A673 (cell line): ENCODE measurements at regions not wholly inside any gene's neighbourhood (a gene's known extent, or its start where the extent isn't known, plus 50 kb on each side); places are given as distances from the start of the nearest gene placed in this dataset.

Experiments used
- EZH2 ChIP-seq: fragments of 200-600 bp; sonication (generic); IDR thresholded peaks from 2 replicates; pipeline ENCODE4 v1.6.1; 2017; ENCODE audit warnings: borderline replicate concordance, low read depth, mild to moderate bottlenecking, mixed read lengths, antibody characterized with exemption, low read length; ENCODE audit not compliant: poor library complexity, severe bottlenecking
- TF ChIP-seq, protein P1 (sequence below): fragments of 300-800, 200-600 bp; sonication (generic); conservative IDR thresholded peaks from 2 replicates; pipeline ENCODE4 v1.5.1; 2017; ENCODE audit warnings: low read depth, mild to moderate bottlenecking, antibody characterized with exemption, low read length, moderate library complexity, mixed read lengths

DNA sequence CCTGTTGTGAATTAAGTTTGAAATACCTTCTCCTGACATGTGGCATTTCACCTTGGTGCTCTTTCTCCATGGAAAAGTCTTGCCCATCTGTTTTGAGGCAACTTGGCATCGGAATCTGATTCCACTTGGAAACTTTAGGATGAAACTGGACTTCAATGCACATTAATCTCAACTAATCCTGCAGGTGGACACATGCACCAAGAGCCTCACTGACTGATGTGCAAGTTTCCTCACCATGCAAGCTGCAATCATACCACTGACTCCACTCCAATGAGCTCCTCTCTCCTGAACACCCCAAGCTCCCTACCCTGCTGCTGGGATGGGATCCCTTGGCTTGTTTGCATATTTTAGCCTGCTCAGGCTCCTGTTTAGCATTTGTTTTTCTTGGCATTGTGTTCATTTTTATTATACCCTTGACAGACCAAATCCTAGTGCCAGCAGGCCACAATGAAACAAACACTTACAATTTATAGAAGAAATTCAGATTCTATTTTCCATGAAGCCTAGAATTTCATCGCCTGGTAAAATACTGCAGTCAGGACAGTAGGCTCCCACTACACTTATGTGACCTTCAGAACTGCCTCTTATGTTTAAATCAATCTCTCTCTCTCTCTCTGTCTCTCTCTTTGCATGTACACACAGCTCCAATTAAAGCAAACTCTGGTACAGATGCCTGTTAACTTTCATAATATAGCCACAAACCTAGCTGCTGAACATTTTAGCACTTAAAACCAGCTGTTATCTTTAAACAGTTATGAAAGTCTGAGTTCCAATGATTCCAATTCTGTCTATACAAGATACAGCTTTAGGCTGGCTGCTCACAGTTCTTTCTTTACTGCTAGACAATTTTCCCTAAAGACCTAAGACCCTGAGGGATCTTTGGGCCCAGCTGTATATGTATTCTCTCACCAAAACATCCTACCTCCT lies 141.5 kb downstream of the OSR1 start:
- TF ChIP-seq, protein P1, sequence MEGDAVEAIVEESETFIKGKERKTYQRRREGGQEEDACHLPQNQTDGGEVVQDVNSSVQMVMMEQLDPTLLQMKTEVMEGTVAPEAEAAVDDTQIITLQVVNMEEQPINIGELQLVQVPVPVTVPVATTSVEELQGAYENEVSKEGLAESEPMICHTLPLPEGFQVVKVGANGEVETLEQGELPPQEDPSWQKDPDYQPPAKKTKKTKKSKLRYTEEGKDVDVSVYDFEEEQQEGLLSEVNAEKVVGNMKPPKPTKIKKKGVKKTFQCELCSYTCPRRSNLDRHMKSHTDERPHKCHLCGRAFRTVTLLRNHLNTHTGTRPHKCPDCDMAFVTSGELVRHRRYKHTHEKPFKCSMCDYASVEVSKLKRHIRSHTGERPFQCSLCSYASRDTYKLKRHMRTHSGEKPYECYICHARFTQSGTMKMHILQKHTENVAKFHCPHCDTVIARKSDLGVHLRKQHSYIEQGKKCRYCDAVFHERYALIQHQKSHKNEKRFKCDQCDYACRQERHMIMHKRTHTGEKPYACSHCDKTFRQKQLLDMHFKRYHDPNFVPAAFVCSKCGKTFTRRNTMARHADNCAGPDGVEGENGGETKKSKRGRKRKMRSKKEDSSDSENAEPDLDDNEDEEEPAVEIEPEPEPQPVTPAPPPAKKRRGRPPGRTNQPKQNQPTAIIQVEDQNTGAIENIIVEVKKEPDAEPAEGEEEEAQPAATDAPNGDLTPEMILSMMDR: no peak
- TF ChIP-seq EZH2: no peak
